ENCODE measurements at regions not wholly inside any gene's neighbourhood (a gene's known extent, or its start where the extent isn't known, plus 50 kb on each side); places are given as distances from the start of the nearest gene placed in this dataset.

- no peak for TF ChIP-seq CTCF (IDR thresholded peaks at IDR 0.05)
- no peak for TF ChIP-seq EP300 (IDR thresholded peaks at IDR 0.05; ENCODE audit: borderline replicate concordance in 1 of 2, low read depth in 1 of 2, low read length in 1 of 2)
- TF ChIP-seq GABPA (IDR thresholded peaks at IDR 0.05; ENCODE audit: low read depth): no peak
- no peak for TF ChIP-seq FOXM1 (IDR thresholded peaks at IDR 0.05; ENCODE audit: low read depth)
- no peak for TF ChIP-seq SIN3A (IDR thresholded peaks at IDR 0.05; ENCODE audit: borderline replicate concordance, low read depth, low read length)
- no peak for TF ChIP-seq REST (IDR thresholded peaks at IDR 0.05; ENCODE audit: low read depth, low read length)
- TF ChIP-seq NRF1 (IDR thresholded peaks at IDR 0.05; ENCODE audit: low read depth, low read length): no peak
- no peak for TF ChIP-seq EZH2phosphoT487 (IDR thresholded peaks at IDR 0.05; ENCODE audit: borderline replicate concordance, low read depth)
- no peak for TF ChIP-seq POLR2AphosphoS5 (IDR thresholded peaks at IDR 0.05; ENCODE audit: low read depth, low read length)
- TF ChIP-seq USF2 (IDR thresholded peaks at IDR 0.05; ENCODE audit: borderline replicate concordance, low read depth, low read length): no peak
- TF ChIP-seq RCOR1 (IDR thresholded peaks at IDR 0.05; ENCODE audit: low read length): no peak
- TF ChIP-seq TAF1 (IDR thresholded peaks at IDR 0.05; ENCODE audit: borderline replicate concordance, low read depth, low read length): no peak
- TF ChIP-seq IRF3 (IDR thresholded peaks at IDR 0.05; ENCODE audit: low read depth, low read length): no peak
- no peak for TF ChIP-seq NFIC (IDR thresholded peaks at IDR 0.05; ENCODE audit: borderline replicate concordance)
These were observed 125.8 kb upstream of the VCX3A start for GRCh38 chrX:6660567-6661264.

Data from SK-N-SH (cell line).